LNCAP (cell line): ENCODE measurements at regions not wholly inside any gene's neighbourhood (a gene's known extent, or its start where the extent isn't known, plus 50 kb on each side); places are given as distances from the start of the nearest gene placed in this dataset.

ENCODE experiments used
- CTCF ChIP-seq: fragments of 450-650 bp; IDR thresholded peaks from 2 replicates; pipeline ENCODE4 v1.5.1; 2017; ENCODE audit warnings: mild to moderate bottlenecking

GRCh38 chr13:18949489-18949761 lies 232.2 kb downstream of the TUBA3C start:
- TF ChIP-seq CTCF = no peak

GRCh38 chr13:18948664-18949488 lies 232.7 kb downstream of the TUBA3C start:
- TF ChIP-seq CTCF = no peak

GRCh38 chr13:18948012-18948663 lies 233.5 kb downstream of the TUBA3C start:
- no peak for TF ChIP-seq CTCF

GRCh38 chr13:18947376-18947977 lies 234.1 kb downstream of the TUBA3C start:
- no peak for TF ChIP-seq CTCF

DNA sequence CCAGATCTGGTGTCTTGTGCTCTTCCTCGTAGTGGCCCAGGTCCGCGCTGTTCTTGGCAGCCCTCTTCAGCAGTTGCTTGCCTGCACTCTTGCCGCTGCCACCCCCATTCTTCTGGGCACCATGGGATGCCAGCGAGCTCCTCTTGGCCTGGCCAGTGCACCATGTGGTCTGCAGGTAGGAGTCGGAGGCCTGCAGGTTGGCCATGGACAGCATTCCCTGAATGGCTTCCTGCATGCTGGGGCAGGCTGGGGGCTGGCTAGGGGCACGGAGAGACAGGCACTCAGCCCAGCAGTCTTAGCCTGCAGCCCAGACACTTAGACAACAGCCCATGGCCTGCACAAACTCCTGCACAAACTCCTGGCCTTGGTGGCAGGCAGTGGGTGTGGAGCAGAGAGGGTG lies 234.9 kb downstream of the TUBA3C start:
- no peak for TF ChIP-seq CTCF

DNA sequence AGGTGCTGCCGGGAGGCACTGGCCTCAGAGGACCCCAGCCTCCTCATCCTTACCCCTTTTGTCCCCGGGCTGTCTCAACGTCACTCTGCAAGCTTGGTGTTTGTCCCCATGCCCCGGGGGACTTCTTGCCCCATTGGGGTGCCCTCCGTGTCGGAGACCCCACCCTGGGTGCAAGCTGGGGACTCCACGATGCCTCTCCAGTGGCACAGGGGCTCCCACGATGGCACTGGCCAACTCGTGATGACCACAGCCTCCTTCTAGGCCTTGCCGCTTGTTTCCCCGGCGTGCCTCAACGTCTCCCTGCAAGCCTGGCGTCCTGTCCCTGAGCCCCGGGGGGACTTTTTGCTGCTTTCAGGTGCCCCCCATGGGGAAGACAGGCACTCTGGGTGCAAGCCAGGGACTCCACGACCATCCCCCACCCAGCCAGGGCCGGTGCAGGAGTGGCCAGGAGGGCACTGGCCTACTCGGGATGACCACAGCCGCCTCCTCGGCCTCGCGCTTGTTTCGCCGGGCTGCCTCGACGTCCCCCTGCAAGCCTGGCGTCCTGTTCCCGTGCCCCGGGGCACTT lies 237.0 kb downstream of the TUBA3C start:
- no peak for TF ChIP-seq CTCF

DNA sequence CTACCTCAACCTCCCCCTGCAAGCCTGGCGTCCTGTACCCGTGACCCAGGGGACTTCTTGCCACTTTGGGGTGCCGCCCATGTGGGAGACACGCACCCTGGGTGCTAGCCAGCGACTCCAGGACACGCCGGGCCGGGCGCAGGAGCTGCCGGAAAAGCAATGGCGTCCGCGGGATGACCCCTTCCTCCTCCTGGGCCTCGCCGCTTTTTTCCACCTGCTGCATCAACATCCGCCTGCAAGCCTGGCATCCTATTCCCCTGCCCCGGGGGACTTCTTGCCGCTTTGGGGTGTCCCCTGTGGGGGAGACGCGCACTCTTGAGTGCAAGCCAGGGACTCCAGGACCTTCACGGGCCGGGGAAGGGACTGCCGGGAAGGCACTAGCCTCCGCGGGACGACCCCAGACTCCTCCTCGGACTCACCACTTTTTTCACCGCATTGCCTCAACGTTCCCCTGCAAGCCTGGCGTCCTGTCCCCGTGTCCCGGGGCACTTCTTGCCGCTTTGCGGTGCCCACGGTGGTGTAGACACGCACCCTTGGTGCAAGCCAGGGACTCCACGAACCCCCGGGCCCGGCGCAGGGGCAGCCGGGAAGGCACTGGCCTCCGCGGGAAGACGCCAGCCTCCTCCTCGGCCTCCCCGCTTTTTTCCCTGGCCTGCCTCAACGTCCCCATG lies 237.8 kb downstream of the TUBA3C start:
- no peak for TF ChIP-seq CTCF
